IMR-90 (cell line): ENCODE measurements at regions not wholly inside any gene's neighbourhood (a gene's known extent, or its start where the extent isn't known, plus 50 kb on each side); places are given as distances from the start of the nearest gene placed in this dataset.

Source experiments
- ATAC-seq: fragments of 200-7000 bp; cut with Tn5 transposase; 2 replicates; pipeline ENCODE4 v1.9.1; 2020; ENCODE audit warnings: low read depth, mild to moderate bottlenecking, moderate library complexity
- BruUV-seq: library from RNA; stranded (reverse); fragments of 400-500 nt; replicated peaks from 2 replicates; lab custom pipeline; 2021; lab: Mats Ljungman, UMichigan
- CTCF ChIA-PET: fragments of 300-600 bp; formaldehyde crosslinking; extraction: SDS; loops from one replicate; lab custom pipeline; 2021; ENCODE audit warnings: antibody characterized with exemption; lab: Yijun Ruan, JAX
- POLR2A ChIA-PET: fragments of 300-600 bp; sonication (Branson Sonifier 250); formaldehyde crosslinking; loops from one replicate; lab custom pipeline; 2022; ENCODE audit warnings: antibody characterized with exemption; ENCODE audit not compliant: unreplicated experiment; lab: Charles Lee
- DNase-seq: peaks from one replicate; pipeline ENCODE4 v3.0.0; 2013
- H2AFZ ChIP-seq: replicated peaks from 2 replicates; pipeline ENCODE3; 2013; ENCODE audit warnings: low read length, mild to moderate bottlenecking; ENCODE audit not compliant: poor library complexity
- H2AK5ac ChIP-seq: 2 replicates; pipeline ENCODE4 v1.6.1; 2013; ENCODE audit warnings: low read depth, low read length, inconsistent platforms
- H2AK9ac ChIP-seq: replicated peaks from 2 replicates; pipeline ENCODE3; 2013; ENCODE audit warnings: mild to moderate bottlenecking, low read depth, low read length, moderate library complexity; ENCODE audit not compliant: poor library complexity
- H2BK120ac ChIP-seq: 2 replicates; pipeline ENCODE4 v1.6.1; 2013; ENCODE audit warnings: low read depth, low read length, inconsistent platforms
- H2BK15ac ChIP-seq: 3 replicates; pipeline ENCODE4 v1.6.1; 2013; ENCODE audit warnings: low read depth, low read length, inconsistent platforms
- H2BK20ac ChIP-seq: 2 replicates; pipeline ENCODE4 v1.6.1; 2013; ENCODE audit warnings: low read depth, mild to moderate bottlenecking, inconsistent platforms, low read length, moderate library complexity
- H2BK5ac ChIP-seq: 2 replicates; pipeline ENCODE4 v1.6.1; 2013; ENCODE audit warnings: mild to moderate bottlenecking, low read depth, low read length, inconsistent platforms; ENCODE audit not compliant: poor library complexity, severe bottlenecking
- H3K14ac ChIP-seq: replicated peaks from 2 replicates; pipeline ENCODE4 v1.6.1; 2013; ENCODE audit warnings: low read depth, low read length, inconsistent platforms
- H3K18ac ChIP-seq: 2 replicates; pipeline ENCODE4 v1.6.1; 2013; ENCODE audit warnings: low read depth, low read length, control low read depth
- H3K23ac ChIP-seq: 2 replicates; pipeline ENCODE4 v1.6.1; 2013; ENCODE audit warnings: low read depth, low read length, inconsistent platforms
- H3K27ac ChIP-seq: 2 replicates; pipeline ENCODE4 v1.5.1; 2013; ENCODE audit warnings: mild to moderate bottlenecking, control low read depth, low read length; ENCODE audit not compliant: insufficient read depth
- H3K27me3 ChIP-seq: 2 replicates; pipeline ENCODE4 v1.6.1; 2013; ENCODE audit warnings: low read length; ENCODE audit not compliant: control insufficient read depth, insufficient read depth
- H3K36me3 ChIP-seq: 2 replicates; pipeline ENCODE4 v1.6.1; 2013; ENCODE audit warnings: low read length, mixed read lengths; ENCODE audit not compliant: control insufficient read depth, insufficient read depth
- H3K4ac ChIP-seq: 2 replicates; pipeline ENCODE4 v1.6.1; 2013; ENCODE audit warnings: low read depth, low read length, inconsistent platforms
- H3K4me1 ChIP-seq: 2 replicates; pipeline ENCODE4 v1.6.1; 2013; ENCODE audit warnings: low read length, mixed read lengths; ENCODE audit not compliant: control insufficient read depth, insufficient read depth
- H3K4me2 ChIP-seq: 2 replicates; pipeline ENCODE4 v1.6.1; 2013; ENCODE audit warnings: low read depth, mild to moderate bottlenecking, control low read depth, low read length, moderate library complexity
- H3K4me3 ChIP-seq: 2 replicates; pipeline ENCODE4 v1.5.1; 2013; ENCODE audit warnings: low read depth, mild to moderate bottlenecking, control low read depth, low read length, moderate library complexity; ENCODE audit not compliant: insufficient read depth
- H3K56ac ChIP-seq: 2 replicates; pipeline ENCODE4 v1.6.1; 2013; ENCODE audit warnings: low read length, inconsistent platforms; ENCODE audit not compliant: insufficient read depth; ENCODE audit errors: extremely low read depth
- H3K79me1 ChIP-seq, 2 experiments: 2 replicates each; pipeline ENCODE4 v1.6.1; 2013; ENCODE audit warnings: low read length in 2 of 2, inconsistent platforms in 1 of 2, low read depth in 1 of 2
- H3K9ac ChIP-seq: 2 replicates; pipeline ENCODE4 v1.6.1; 2013; ENCODE audit warnings: low read depth, low read length, control low read depth
- H3K9me1 ChIP-seq: 2 replicates; pipeline ENCODE4 v1.6.1; 2013; ENCODE audit warnings: low read length, inconsistent platforms; ENCODE audit not compliant: insufficient read depth
- H3K9me3 ChIP-seq: 2 replicates; pipeline ENCODE4 v1.6.1; 2013; ENCODE audit warnings: low read length; ENCODE audit not compliant: control insufficient read depth, insufficient read depth
- H4K20me1 ChIP-seq: 2 replicates; pipeline ENCODE4 v1.6.1; 2013; ENCODE audit warnings: low read length, inconsistent platforms; ENCODE audit not compliant: insufficient read depth
- H4K5ac ChIP-seq: 2 replicates; pipeline ENCODE4 v1.6.1; 2013; ENCODE audit warnings: mild to moderate bottlenecking, low read depth, low read length, control low read depth
- H4K8ac ChIP-seq, 2 experiments: 2 replicates each; pipeline ENCODE4 v1.6.1; 2013; ENCODE audit warnings: low read depth in 2 of 2, low read length in 2 of 2, control low read depth in 1 of 2, inconsistent platforms in 1 of 2
- H4K91ac ChIP-seq: 2 replicates; pipeline ENCODE4 v1.6.1; 2013; ENCODE audit warnings: low read depth, low read length, inconsistent platforms; ENCODE audit not compliant: insufficient read depth
- BHLHE40 ChIP-seq: fragments of 150-350 bp; IDR thresholded peaks from 2 replicates; pipeline ENCODE4 v1.6.1; 2016; ENCODE audit warnings: mild to moderate bottlenecking, low read depth, low read length
- CEBPB ChIP-seq: IDR thresholded peaks from 2 replicates; pipeline ENCODE4 v1.6.1; 2012; ENCODE audit warnings: low read depth, low read length, improper control_type of control experiment
- MAFK ChIP-seq: IDR thresholded peaks from 2 replicates; pipeline ENCODE4 v1.6.1; 2012; ENCODE audit warnings: low read depth, low read length, improper control_type of control experiment
- NFE2L2 ChIP-seq: fragments of 150-350 bp; IDR thresholded peaks from 2 replicates; pipeline ENCODE4 v1.6.1; 2016; ENCODE audit warnings: low read depth, mild to moderate bottlenecking, low read length
- SMC3 ChIP-seq: fragments of 150-350 bp; IDR thresholded peaks from 2 replicates; pipeline ENCODE4 v1.6.1; 2016; ENCODE audit warnings: low read depth, mild to moderate bottlenecking, antibody characterized with exemption, low read length, moderate library complexity
- WGBS, 2 experiments: methylation state at CpG; one replicate each; pipeline versions ENCODE4 v1.1.5 to v1.1.7; 2013; ENCODE audit warnings: missing lambda C conversion rate in 2 of 2; ENCODE audit not compliant: insufficient read length in 1 of 2; ENCODE audit errors: extremely low coverage in 2 of 2; 5-methylcytosine and 5-hydroxymethylcytosine counted together
- dilution Hi-C: fragments of 300-500 bp; cut with HindIII; formaldehyde crosslinking; loops from one replicate; pipeline ENCODE4 v1.14.3; 2018; ENCODE audit warnings: low sequenced_read_pairs; ENCODE audit not compliant: unreplicated experiment
- in situ Hi-C: fragments of 300-500 bp; cut with MboI; formaldehyde crosslinking; loops from 3 replicates; pipeline ENCODE4 v1.14.3; 2019; ENCODE audit warnings: low sequenced_read_pairs, inconsistent platforms, mixed read lengths
- intact Hi-C: fragments of 100-400 bp; cut with micrococcal nuclease; formaldehyde crosslinking; loops from 2 replicates; pipeline ENCODE4 v1.10.0; 2022
- TF ChIP-seq, protein P1 (sequence below): fragments of 150-350 bp; IDR thresholded peaks from 2 replicates; pipeline ENCODE4 v1.6.1; 2016; ENCODE audit warnings: low read depth, mild to moderate bottlenecking, low read length, moderate library complexity, borderline replicate concordance

GRCh38 chr2:153416071-153416470 lies 62.5 kb downstream of the RPRM start:
- Histone ChIP-seq H2BK20ac (no peak overlapping the region), H3K27ac (no peak overlapping the region), H2BK15ac (no peak overlapping the region), H2BK120ac (no peak overlapping the region), H3K79me1 (no peaks in the 10 kb centered on the region), H2BK5ac (no peak overlapping the region), H3K4ac (no peak overlapping the region), H3K18ac (no peak overlapping the region), H3K56ac (no peak overlapping the region), H3K14ac (no peak overlapping the region), H4K20me1 (no peaks in the 10 kb centered on the region), H3K9me1 (no peaks in the 10 kb centered on the region), H2AK5ac (no peak overlapping the region), H4K8ac (no peak overlapping the region), H3K4me2 (no peak overlapping the region), H4K91ac (no peak overlapping the region), H3K4me3 (no peak overlapping the region), H3K9me3 (peaks cover 16% of the 10 kb centered on the region), H3K9ac (no peak overlapping the region), H3K4me1 (no peaks in the 10 kb centered on the region), H3K27me3 (no peaks in the 10 kb centered on the region), H2AFZ (no peak overlapping the region), H2AK9ac (no peak overlapping the region), H3K23ac (no peak overlapping the region), H4K5ac (no peak overlapping the region), H3K36me3 (no peaks in the 10 kb centered on the region)
- intact Hi-C loops: no loop called here
- in situ Hi-C loops: no loop called here
- TF ChIP-seq, protein P1, sequence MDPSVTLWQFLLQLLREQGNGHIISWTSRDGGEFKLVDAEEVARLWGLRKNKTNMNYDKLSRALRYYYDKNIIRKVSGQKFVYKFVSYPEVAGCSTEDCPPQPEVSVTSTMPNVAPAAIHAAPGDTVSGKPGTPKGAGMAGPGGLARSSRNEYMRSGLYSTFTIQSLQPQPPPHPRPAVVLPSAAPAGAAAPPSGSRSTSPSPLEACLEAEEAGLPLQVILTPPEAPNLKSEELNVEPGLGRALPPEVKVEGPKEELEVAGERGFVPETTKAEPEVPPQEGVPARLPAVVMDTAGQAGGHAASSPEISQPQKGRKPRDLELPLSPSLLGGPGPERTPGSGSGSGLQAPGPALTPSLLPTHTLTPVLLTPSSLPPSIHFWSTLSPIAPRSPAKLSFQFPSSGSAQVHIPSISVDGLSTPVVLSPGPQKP: no peak
- TF ChIP-seq MAFK (no peak), SMC3 (no peak), NFE2L2 (no peak), CEBPB (no peak), BHLHE40 (no peak)
- ATAC-seq (no peak), DNase-seq (no peak)
- no CpG with 5 or more reads among the region's 1 CpG for WGBS, 2 experiments
- ChIA-PET CTCF (no interaction called here), POLR2A (no interaction called here)
- dilution Hi-C loops: no loop called here
- no TSS peak for BruUV-seq
